ENCODE measurements at regions not wholly inside any gene's neighbourhood (a gene's known extent, or its start where the extent isn't known, plus 50 kb on each side); places are given as distances from the start of the nearest gene placed in this dataset.

- TF ChIP-seq CTCF (IDR thresholded peaks at IDR 0.05; ENCODE audit: insufficient read depth, low read length, poor library complexity, severe bottlenecking) (no peak), EZH2phosphoT487 (conservative IDR thresholded peaks at IDR 0.05; ENCODE audit: low read length) (no peak)
Observed at GRCh38 chr5:42064821-42065220, 139.7 kb downstream of the FBXO4 start.
